ENCODE measurements at regions not wholly inside any gene's neighbourhood (a gene's known extent, or its start where the extent isn't known, plus 50 kb on each side); places are given as distances from the start of the nearest gene placed in this dataset.
"Not testable (repeated sequence)": the region's sequence is repeated elsewhere in the genome, so short reads cannot be mapped to it uniquely, and the experiment has no call there.

DNA sequence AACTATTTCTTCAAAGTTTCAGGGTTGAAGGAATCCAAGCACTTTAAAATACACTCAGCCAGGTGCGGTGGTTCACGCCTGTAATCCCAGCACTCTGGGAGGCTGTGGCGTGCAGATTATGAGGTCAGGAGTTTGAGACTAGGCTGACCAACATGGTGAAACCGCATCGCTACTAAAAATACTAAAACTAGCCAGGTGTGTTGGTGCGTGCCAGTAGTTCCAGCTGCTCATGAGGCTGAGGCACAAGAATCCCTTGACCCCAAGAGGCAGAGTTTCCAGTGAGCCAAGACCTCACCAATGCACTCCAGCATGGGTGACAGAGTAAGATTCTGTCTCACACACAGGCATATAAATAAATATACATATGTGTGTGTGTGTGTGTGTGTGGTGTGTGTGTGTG, 85.2 kb downstream of the HSFY2 start:
- TF ChIP-seq, protein P1, sequence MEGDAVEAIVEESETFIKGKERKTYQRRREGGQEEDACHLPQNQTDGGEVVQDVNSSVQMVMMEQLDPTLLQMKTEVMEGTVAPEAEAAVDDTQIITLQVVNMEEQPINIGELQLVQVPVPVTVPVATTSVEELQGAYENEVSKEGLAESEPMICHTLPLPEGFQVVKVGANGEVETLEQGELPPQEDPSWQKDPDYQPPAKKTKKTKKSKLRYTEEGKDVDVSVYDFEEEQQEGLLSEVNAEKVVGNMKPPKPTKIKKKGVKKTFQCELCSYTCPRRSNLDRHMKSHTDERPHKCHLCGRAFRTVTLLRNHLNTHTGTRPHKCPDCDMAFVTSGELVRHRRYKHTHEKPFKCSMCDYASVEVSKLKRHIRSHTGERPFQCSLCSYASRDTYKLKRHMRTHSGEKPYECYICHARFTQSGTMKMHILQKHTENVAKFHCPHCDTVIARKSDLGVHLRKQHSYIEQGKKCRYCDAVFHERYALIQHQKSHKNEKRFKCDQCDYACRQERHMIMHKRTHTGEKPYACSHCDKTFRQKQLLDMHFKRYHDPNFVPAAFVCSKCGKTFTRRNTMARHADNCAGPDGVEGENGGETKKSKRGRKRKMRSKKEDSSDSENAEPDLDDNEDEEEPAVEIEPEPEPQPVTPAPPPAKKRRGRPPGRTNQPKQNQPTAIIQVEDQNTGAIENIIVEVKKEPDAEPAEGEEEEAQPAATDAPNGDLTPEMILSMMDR (IDR thresholded peaks at IDR 0.05): not testable (repeated sequence)
- TF ChIP-seq POLR2AphosphoS5 (IDR thresholded peaks at IDR 0.05): not testable (repeated sequence)

All from breast epithelium (tissue), 3 donors.